ENCODE measurements at regions not wholly inside any gene's neighbourhood (a gene's known extent, or its start where the extent isn't known, plus 50 kb on each side); places are given as distances from the start of the nearest gene placed in this dataset.

- H3K4me3 ChIP-seq (ENCODE audit: low read depth, low read length), result no peak overlapping the region
- no peak for TF ChIP-seq CTCF (IDR thresholded peaks at IDR 0.05; ENCODE audit: control insufficient read depth, extremely low read depth, insufficient read depth)
Observed at GRCh38 chr20:62589720-62590119, 52.6 kb upstream of the SLCO4A1 start.

GRCh38 chr20:62590309-62591121, 51.8 kb upstream of the SLCO4A1 start:
- TF ChIP-seq CTCF (IDR thresholded peaks at IDR 0.05; ENCODE audit: control insufficient read depth, extremely low read depth, insufficient read depth), result no peak
- no peak overlapping the region for H3K4me3 ChIP-seq (ENCODE audit: low read depth, low read length)
- DNase-seq (ENCODE audit: low read depth), result no peak

More at GRCh38 chr20:62589720-62590119, 52.6 kb upstream of the SLCO4A1 start:
- no peak for DNase-seq (ENCODE audit: low read depth)

GRCh38 chr20:62591122-62591468, 51.2 kb upstream of the SLCO4A1 start:
- DNase-seq (ENCODE audit: low read depth), result no peak
- H3K4me3 ChIP-seq (ENCODE audit: low read depth, low read length), result no peak overlapping the region
- TF ChIP-seq CTCF (IDR thresholded peaks at IDR 0.05; ENCODE audit: control insufficient read depth, extremely low read depth, insufficient read depth), result no peak

- no peak for TF ChIP-seq CTCF (IDR thresholded peaks at IDR 0.05; ENCODE audit: control insufficient read depth, extremely low read depth, insufficient read depth)
- DNase-seq (ENCODE audit: low read depth), result no peak
- no peak overlapping the region for H3K4me3 ChIP-seq (ENCODE audit: low read depth, low read length)
Observed at GRCh38 chr20:62591591-62591990, 50.7 kb upstream of the SLCO4A1 start.
